MCF 10A (cell line): ENCODE measurements at regions not wholly inside any gene's neighbourhood (a gene's known extent, or its start where the extent isn't known, plus 50 kb on each side); places are given as distances from the start of the nearest gene placed in this dataset.

Experiments used
- BruUV-seq: library from RNA; stranded (reverse); fragments of 400-500 nt; replicated peaks from 2 replicates; lab custom pipeline; 2021; lab: Mats Ljungman, UMichigan
- CTCF ChIA-PET: fragments of 300-600 bp; sonication (Branson Sonifier 250); formaldehyde crosslinking; extraction: SDS; loops from one replicate; lab custom pipeline; 2021; ENCODE audit warnings: antibody characterized with exemption, inconsistent platforms; lab: Yijun Ruan, JAX
- POLR2A ChIA-PET: fragments of 300-600, 350-650 bp; sonication (Branson Sonifier 250); formaldehyde crosslinking; extraction: SDS; loops from one replicate; lab custom pipeline; 2020; ENCODE audit warnings: antibody characterized with exemption, inconsistent platforms; lab: Yijun Ruan, JAX
- DNase-seq: peaks from one replicate; pipeline ENCODE4 v3.0.0-alpha.2; 2018; ENCODE audit not compliant: unreplicated experiment
- H3K27ac Mint-ChIP-seq: one replicate; pipeline ENCODE4 v1.8.0; 2022; ENCODE audit warnings: mild to moderate bottlenecking, low read depth, mixed read lengths; ENCODE audit not compliant: unreplicated experiment
- H3K27me3 Mint-ChIP-seq: one replicate; pipeline ENCODE4 v1.8.0; 2022; ENCODE audit warnings: mixed read lengths; ENCODE audit not compliant: insufficient read depth, unreplicated experiment
- H3K36me3 Mint-ChIP-seq: one replicate; pipeline ENCODE4 v1.8.0; 2022; ENCODE audit warnings: mild to moderate bottlenecking, moderate library complexity, mixed read lengths; ENCODE audit not compliant: insufficient read depth, unreplicated experiment
- H3K4me1 Mint-ChIP-seq: one replicate; pipeline ENCODE4 v1.8.0; 2022; ENCODE audit warnings: mixed read lengths; ENCODE audit not compliant: insufficient read depth, unreplicated experiment
- H3K4me3 Mint-ChIP-seq: one replicate; pipeline ENCODE4 v1.8.0; 2022; ENCODE audit warnings: mild to moderate bottlenecking, moderate library complexity, mixed read lengths; ENCODE audit not compliant: unreplicated experiment
- H3K9me3 Mint-ChIP-seq: one replicate; pipeline ENCODE4 v1.8.0; 2022; ENCODE audit warnings: mixed read lengths; ENCODE audit not compliant: unreplicated experiment
- CTCF ChIP-seq: fragments of 200-600 bp; IDR thresholded peaks from one replicate; pipeline ENCODE4 v1.8.0; 2022; ENCODE audit warnings: antibody characterized with exemption, mild to moderate bottlenecking; ENCODE audit not compliant: unreplicated experiment
- intact Hi-C: fragments of 100-400 bp; cut with micrococcal nuclease; formaldehyde crosslinking; loops from 2 replicates; pipeline ENCODE4 v1.14.1; 2022

- H3K4me1 Mint-ChIP-seq = peaks cover 5% of the 10 kb centered on the region
- H3K9me3 Mint-ChIP-seq = no peaks in the 10 kb centered on the region
- ChIA-PET CTCF (no interaction called here), POLR2A (no interaction called here)
- no TSS peak for BruUV-seq
- TF ChIP-seq CTCF = no peak
- no peaks in the 10 kb centered on the region for H3K36me3 Mint-ChIP-seq
- H3K27me3 Mint-ChIP-seq = no peaks in the 10 kb centered on the region
- DNase-seq = no peak
- H3K27ac Mint-ChIP-seq = no peak overlapping the region
- intact Hi-C loops = no loop called here
- H3K4me3 Mint-ChIP-seq = no peak overlapping the region
Measured at GRCh38 chr4:129905256-129905655, 809.3 kb downstream of the C4orf33 start.

GRCh38 chr4:129908117-129908516 lies 812.2 kb downstream of the C4orf33 start:
- H3K4me1 Mint-ChIP-seq = peaks cover 5% of the 10 kb centered on the region
- no TSS peak for BruUV-seq
- intact Hi-C loops = no loop called here
- H3K27ac Mint-ChIP-seq = no peak overlapping the region
- CTCF ChIA-PET = no interaction called here
- H3K27me3 Mint-ChIP-seq = no peaks in the 10 kb centered on the region
- no peak overlapping the region for H3K4me3 Mint-ChIP-seq
- no peaks in the 10 kb centered on the region for H3K36me3 Mint-ChIP-seq
- no peak for TF ChIP-seq CTCF
- POLR2A ChIA-PET = no interaction called here
- H3K9me3 Mint-ChIP-seq = no peaks in the 10 kb centered on the region
- no peak for DNase-seq

GRCh38 chr4:129916991-129917390 lies 821.0 kb downstream of the C4orf33 start:
- ChIA-PET CTCF (no interaction called here), POLR2A (no interaction called here)
- no peaks in the 10 kb centered on the region for H3K4me1 Mint-ChIP-seq
- H3K27me3 Mint-ChIP-seq = no peaks in the 10 kb centered on the region
- no peak overlapping the region for H3K4me3 Mint-ChIP-seq
- intact Hi-C loops = no loop called here
- no peaks in the 10 kb centered on the region for H3K9me3 Mint-ChIP-seq
- TF ChIP-seq CTCF = no peak
- no TSS peak for BruUV-seq
- no peaks in the 10 kb centered on the region for H3K36me3 Mint-ChIP-seq
- no peak overlapping the region for H3K27ac Mint-ChIP-seq
- DNase-seq = no peak

- Mint-ChIP-seq H3K9me3 (no peaks in the 10 kb centered on the region), H3K27me3 (no peaks in the 10 kb centered on the region), H3K27ac (no peak overlapping the region), H3K36me3 (no peaks in the 10 kb centered on the region), H3K4me1 (no peaks in the 10 kb centered on the region), H3K4me3 (no peak overlapping the region)
- BruUV-seq = no TSS peak
- intact Hi-C loops = no loop called here
- ChIA-PET CTCF (no interaction called here), POLR2A (no interaction called here)
- TF ChIP-seq CTCF = no peak
- no peak for DNase-seq
Measured at GRCh38 chr4:129917651-129918050, 821.7 kb downstream of the C4orf33 start.
